Mammary epithelial cell (primary cell): ENCODE measurements at regions not wholly inside any gene's neighbourhood (a gene's known extent, or its start where the extent isn't known, plus 50 kb on each side); places are given as distances from the start of the nearest gene placed in this dataset.
"Not testable (repeated sequence)": the region's sequence is repeated elsewhere in the genome, so short reads cannot be mapped to it uniquely, and the experiment has no call there.

Source experiments
- CTCF ChIP-seq, 2 donors: IDR thresholded peaks in 1 of 2; conservative IDR thresholded peaks in 1 of 2; 2 replicates each; pipeline ENCODE4 v1.5.1; 2011 to 2012; ENCODE audit warnings: inconsistent platforms in 2 of 2, low read length in 2 of 2, mild to moderate bottlenecking in 2 of 2, control low read depth in 1 of 2, low read depth in 1 of 2; ENCODE audit not compliant: insufficient read depth in 1 of 2; ENCODE audit errors: extremely low read depth in 1 of 2
- EZH2 ChIP-seq: IDR thresholded peaks from 2 replicates; pipeline ENCODE4 v1.6.1; 2012; ENCODE audit warnings: low read length, inconsistent platforms, borderline replicate concordance

- not testable (repeated sequence) for TF ChIP-seq CTCF (conservative IDR thresholded peaks at IDR 0.05 in 1 of 2, IDR thresholded peaks at IDR 0.05 in 1 of 2; ENCODE audit: extremely low read depth in 1 of 2, insufficient read depth in 1 of 2, low read depth in 1 of 2, low read length in 2 of 2); EZH2
Measured at GRCh38 chr15:91453376-91453775, 353.3 kb downstream of the SV2B start.
